ENCODE measurements at regions not wholly inside any gene's neighbourhood (a gene's known extent, or its start where the extent isn't known, plus 50 kb on each side); places are given as distances from the start of the nearest gene placed in this dataset.

DNA sequence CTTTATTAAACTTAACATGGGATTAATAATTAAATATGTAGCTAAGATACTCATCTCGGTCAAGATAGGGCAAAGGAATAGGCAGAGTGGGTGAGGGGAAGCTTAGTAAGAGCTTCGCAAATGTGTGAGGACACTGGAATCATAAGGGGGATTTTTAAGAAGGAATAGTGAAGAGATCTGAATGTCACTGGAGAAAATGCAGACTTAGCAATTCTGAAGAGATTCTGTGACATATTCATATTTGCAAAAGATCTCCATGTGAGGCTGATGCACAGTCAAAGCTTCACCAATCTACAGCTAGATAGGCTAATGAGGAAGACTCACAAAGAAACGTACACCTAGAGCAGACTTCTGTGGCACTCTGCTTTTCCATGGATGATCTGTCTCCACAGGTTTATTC is 1202.8 kb upstream of the CDH6 start:
- no peaks in the 10 kb centered on the region for H3K36me3 ChIP-seq (ENCODE audit: insufficient read depth, low read length)
- no peaks in the 10 kb centered on the region for H3K79me2 ChIP-seq (ENCODE audit: insufficient read depth, low read depth, low read length)
- H3K9me3 ChIP-seq (ENCODE audit: low read length): no peaks in the 10 kb centered on the region
- H3K4me1 ChIP-seq (ENCODE audit: insufficient read depth, low read length, poor library complexity, severe bottlenecking): no peaks in the 10 kb centered on the region
- no peaks in the 10 kb centered on the region for H4K20me1 ChIP-seq (ENCODE audit: insufficient read depth, low read length)
- CTCF ChIA-PET (ENCODE audit: unreplicated experiment): no interaction called here
- H3K9me2 ChIP-seq (ENCODE audit: insufficient read depth, low read length): no peaks in the 10 kb centered on the region
- TF ChIP-seq, protein P1, sequence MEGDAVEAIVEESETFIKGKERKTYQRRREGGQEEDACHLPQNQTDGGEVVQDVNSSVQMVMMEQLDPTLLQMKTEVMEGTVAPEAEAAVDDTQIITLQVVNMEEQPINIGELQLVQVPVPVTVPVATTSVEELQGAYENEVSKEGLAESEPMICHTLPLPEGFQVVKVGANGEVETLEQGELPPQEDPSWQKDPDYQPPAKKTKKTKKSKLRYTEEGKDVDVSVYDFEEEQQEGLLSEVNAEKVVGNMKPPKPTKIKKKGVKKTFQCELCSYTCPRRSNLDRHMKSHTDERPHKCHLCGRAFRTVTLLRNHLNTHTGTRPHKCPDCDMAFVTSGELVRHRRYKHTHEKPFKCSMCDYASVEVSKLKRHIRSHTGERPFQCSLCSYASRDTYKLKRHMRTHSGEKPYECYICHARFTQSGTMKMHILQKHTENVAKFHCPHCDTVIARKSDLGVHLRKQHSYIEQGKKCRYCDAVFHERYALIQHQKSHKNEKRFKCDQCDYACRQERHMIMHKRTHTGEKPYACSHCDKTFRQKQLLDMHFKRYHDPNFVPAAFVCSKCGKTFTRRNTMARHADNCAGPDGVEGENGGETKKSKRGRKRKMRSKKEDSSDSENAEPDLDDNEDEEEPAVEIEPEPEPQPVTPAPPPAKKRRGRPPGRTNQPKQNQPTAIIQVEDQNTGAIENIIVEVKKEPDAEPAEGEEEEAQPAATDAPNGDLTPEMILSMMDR (conservative IDR thresholded peaks at IDR 0.05; ENCODE audit: low read length): no peak
- no peak for TF ChIP-seq EZH2phosphoT487 (IDR thresholded peaks at IDR 0.05; ENCODE audit: borderline replicate concordance, low read depth, low read length)
- no peak overlapping the region for H3K27ac ChIP-seq (ENCODE audit: low read depth, low read length, poor library complexity, severe bottlenecking)
- no peak for DNase-seq (ENCODE audit: low spot score)
- H3K4me2 ChIP-seq (ENCODE audit: low read length): no peak overlapping the region
- H2AFZ ChIP-seq (ENCODE audit: low read length): no peak overlapping the region
- no TSS peak for BruUV-seq (replicated peaks)
- POLR2A ChIA-PET: no interaction called here
- no peak overlapping the region for H3K4me3 ChIP-seq (ENCODE audit: low read depth, low read length, poor library complexity, severe bottlenecking)
- intact Hi-C loops (cut with micrococcal nuclease; ENCODE audit: unreplicated experiment): no loop called here

DNA sequence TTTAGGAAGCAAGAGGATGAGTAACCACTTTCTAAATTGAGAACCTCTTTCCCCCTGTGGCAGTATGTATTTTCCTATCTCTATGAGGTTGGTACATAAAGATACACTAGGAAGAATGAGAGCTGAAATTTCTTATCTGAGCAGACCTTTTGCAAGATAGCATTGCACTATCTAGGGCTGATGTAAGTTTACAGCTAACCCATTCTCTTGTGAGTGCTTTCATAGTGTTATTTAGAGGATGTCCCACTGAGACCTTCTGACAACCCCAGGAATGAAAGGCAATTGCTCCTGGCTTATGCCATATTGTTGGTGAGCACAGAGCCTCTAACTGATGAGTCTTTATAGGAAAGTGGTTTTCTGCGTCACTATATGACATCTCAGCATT is 1209.3 kb upstream of the CDH6 start:
- intact Hi-C loops (cut with micrococcal nuclease; ENCODE audit: unreplicated experiment): no loop called here
- CTCF ChIA-PET (ENCODE audit: unreplicated experiment): no interaction called here
- Histone ChIP-seq H3K4me2 (ENCODE audit: low read length) (no peak overlapping the region), H3K9me2 (ENCODE audit: insufficient read depth, low read length) (no peaks in the 10 kb centered on the region), H3K9me3 (ENCODE audit: low read length) (no peaks in the 10 kb centered on the region), H3K4me3 (ENCODE audit: low read depth, low read length, poor library complexity, severe bottlenecking) (no peak overlapping the region), H2AFZ (ENCODE audit: low read length) (no peak overlapping the region), H3K36me3 (ENCODE audit: insufficient read depth, low read length) (no peaks in the 10 kb centered on the region), H3K4me1 (ENCODE audit: insufficient read depth, low read length, poor library complexity, severe bottlenecking) (no peaks in the 10 kb centered on the region), H4K20me1 (ENCODE audit: insufficient read depth, low read length) (no peaks in the 10 kb centered on the region), H3K79me2 (ENCODE audit: insufficient read depth, low read depth, low read length) (no peaks in the 10 kb centered on the region), H3K27ac (ENCODE audit: low read depth, low read length, poor library complexity, severe bottlenecking) (no peak overlapping the region)
- no peak for TF ChIP-seq EZH2phosphoT487 (IDR thresholded peaks at IDR 0.05; ENCODE audit: borderline replicate concordance, low read depth, low read length)
- TF ChIP-seq, protein P1 (conservative IDR thresholded peaks at IDR 0.05; ENCODE audit: low read length): no peak
- DNase-seq (ENCODE audit: low spot score): no peak
- POLR2A ChIA-PET: interaction anchor here (0.6 kb wide), 1 partner anchor 137 kb away, joined by 3 read pairs; no protein-coding TSS in a partner anchor
- no TSS peak for BruUV-seq (replicated peaks)

DNA sequence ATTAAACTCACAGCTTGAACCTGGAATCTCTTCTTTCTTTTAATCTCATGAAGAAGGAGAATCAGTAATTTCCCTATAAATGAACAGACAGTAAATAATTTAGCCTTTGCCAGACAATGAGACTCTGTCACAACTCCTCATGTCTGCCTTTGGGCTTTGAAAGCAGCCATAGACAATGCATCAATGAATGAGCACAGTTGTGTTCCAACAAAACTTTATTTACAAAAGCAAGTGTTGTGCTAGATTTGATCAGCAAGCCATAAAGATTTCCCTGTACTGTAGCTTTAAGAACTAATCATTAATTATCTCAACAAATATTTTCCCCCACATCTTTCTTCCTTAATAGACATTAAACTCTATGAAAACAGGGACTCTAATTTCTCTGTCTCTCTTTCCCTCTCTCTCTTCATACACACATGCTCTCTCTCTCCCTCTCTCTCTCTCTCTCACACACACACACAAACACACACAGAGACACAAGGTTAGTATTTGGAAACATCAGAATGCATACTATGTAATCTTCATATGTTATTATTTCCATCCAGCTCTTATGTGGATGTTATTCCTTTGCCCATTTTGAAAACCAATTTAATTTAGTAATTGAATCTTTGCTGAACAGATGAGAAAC is 1209.8 kb upstream of the CDH6 start:
- ChIA-PET POLR2A (no interaction called here), CTCF (ENCODE audit: unreplicated experiment) (no interaction called here)
- no peak for DNase-seq (ENCODE audit: low spot score)
- no peaks in the 10 kb centered on the region for H3K9me3 ChIP-seq (ENCODE audit: low read length)
- no peak overlapping the region for H3K27ac ChIP-seq (ENCODE audit: low read depth, low read length, poor library complexity, severe bottlenecking)
- H3K4me1 ChIP-seq (ENCODE audit: insufficient read depth, low read length, poor library complexity, severe bottlenecking): no peaks in the 10 kb centered on the region
- no peaks in the 10 kb centered on the region for H3K9me2 ChIP-seq (ENCODE audit: insufficient read depth, low read length)
- no peak overlapping the region for H3K4me2 ChIP-seq (ENCODE audit: low read length)
- no peak for TF ChIP-seq EZH2phosphoT487 (IDR thresholded peaks at IDR 0.05; ENCODE audit: borderline replicate concordance, low read depth, low read length)
- TF ChIP-seq, protein P1 (conservative IDR thresholded peaks at IDR 0.05; ENCODE audit: low read length): no peak
- intact Hi-C loops (cut with micrococcal nuclease; ENCODE audit: unreplicated experiment): no loop called here
- BruUV-seq (replicated peaks): no TSS peak
- no peak overlapping the region for H3K4me3 ChIP-seq (ENCODE audit: low read depth, low read length, poor library complexity, severe bottlenecking)
- H3K79me2 ChIP-seq (ENCODE audit: insufficient read depth, low read depth, low read length): no peaks in the 10 kb centered on the region
- no peaks in the 10 kb centered on the region for H4K20me1 ChIP-seq (ENCODE audit: insufficient read depth, low read length)
- no peaks in the 10 kb centered on the region for H3K36me3 ChIP-seq (ENCODE audit: insufficient read depth, low read length)
- no peak overlapping the region for H2AFZ ChIP-seq (ENCODE audit: low read length)

Measured in OCI-LY7 (cell line).